Activated CD4-positive, alpha-beta T cell treated with anti-CD3 and anti-CD28 coated beads, Interleukin-2, amount 50 U/mL, for 48 hours (primary cell): ENCODE measurements at regions not wholly inside any gene's neighbourhood (a gene's known extent, or its start where the extent isn't known, plus 50 kb on each side); places are given as distances from the start of the nearest gene placed in this dataset.

ENCODE experiments used
- DNase-seq, 2 experiments: peaks; one replicate each; pipeline ENCODE4 v3.0.0-alpha.2; 2020

DNA sequence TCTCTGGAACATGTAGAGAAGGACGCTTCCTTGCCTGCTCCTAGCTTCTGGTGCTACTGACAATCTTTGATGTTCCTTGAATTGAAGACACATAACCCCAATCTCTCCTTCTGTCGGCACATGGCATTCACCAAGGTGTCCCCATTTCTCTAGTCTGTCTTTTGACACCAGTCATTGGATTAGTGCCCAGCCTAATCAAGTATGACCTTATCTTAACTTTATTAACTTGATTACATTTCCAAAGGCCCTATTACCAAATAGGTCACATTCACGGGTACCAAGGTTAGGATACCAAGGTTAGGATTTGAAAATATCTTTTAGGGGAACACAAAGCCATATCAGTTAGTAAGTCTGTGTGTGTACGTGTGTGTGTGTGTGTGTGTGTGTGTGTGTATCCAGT lies 377.9 kb downstream of the CMPK2 start:
- DNase-seq, result no peak

- DNase-seq, result no peak
Measured at GRCh38 chr2:6492573-6492972, 373.1 kb downstream of the CMPK2 start.

DNA sequence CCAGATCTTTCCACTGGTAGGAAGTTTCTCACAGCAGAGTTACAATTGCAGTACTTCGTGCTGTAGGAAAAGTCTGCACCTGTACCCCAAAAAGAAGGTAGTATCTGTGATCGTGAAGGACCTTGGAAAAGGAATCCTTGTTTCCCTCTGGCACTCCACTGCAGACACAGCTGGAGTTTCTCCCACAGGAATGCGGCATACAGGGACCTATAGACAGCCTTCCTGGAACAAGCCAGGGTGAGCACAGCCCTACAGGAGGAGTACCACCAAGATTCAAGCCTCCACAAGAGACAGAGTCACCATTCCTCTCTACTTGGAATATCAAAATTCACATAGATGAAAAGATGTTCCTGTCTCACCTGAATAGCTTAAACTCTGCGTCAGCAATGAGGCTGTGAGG lies 372.4 kb downstream of the CMPK2 start:
- DNase-seq, result no peak

DNA sequence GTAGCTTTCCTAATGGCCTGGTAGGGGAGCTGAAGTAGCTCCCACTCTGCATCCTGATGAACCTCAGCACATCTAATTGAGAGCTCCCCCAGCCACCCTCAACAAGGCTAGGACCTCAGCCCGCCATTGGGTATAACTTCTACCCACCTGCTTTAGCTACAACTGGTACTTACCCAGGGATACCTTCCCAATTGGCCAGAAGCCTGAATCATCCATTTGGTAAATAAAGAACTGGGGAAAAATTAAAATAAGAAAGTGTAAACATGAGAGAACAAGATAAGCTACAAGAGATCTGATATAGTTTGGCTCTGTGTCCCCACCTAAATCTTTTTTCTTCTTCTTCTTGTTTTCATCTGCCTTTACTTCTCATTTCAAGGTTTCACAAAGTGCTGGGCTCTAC lies 372.0 kb downstream of the CMPK2 start:
- DNase-seq, result no peak

DNA sequence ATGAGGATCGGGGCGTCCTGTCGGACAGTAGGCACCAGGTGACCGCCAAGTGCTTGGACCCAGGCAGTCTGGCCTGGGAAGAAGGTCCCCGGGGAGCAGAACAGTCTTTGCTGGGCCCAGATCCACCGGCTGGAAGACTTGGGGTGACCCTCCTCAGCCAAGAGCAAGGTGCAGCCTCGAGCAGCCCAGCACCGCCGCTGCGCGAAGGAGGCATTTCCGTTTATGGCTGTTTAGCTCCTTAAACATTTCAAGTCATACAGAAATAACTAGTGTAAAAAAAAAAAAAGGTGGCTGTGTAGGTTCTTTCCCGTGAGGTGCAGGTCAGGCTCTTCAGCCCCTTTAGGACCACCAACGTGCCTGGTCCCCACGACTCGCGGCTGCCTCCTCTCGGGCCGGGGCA lies 370.2 kb downstream of the CMPK2 start:
- DNase-seq, result no peak

DNA sequence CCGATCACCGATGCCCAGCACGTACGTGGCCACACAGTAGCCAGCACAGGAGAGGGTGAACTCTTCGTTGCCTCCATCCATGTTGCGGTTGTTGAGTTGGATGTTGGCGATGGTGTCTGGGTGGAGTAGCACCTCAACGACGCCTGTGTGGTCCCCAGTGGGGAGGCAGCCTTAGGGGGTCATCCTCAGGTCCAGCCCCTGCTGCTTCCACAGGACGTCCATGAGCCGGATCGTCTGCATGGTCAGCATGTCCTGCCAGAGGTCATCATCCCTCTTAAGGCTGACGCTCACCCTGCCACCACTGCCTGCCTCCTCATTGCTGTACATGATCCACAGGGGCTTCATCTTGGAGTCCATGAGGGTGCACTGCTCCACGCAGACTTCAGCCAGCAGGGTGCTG lies 369.3 kb downstream of the CMPK2 start:
- no peak for DNase-seq

DNA sequence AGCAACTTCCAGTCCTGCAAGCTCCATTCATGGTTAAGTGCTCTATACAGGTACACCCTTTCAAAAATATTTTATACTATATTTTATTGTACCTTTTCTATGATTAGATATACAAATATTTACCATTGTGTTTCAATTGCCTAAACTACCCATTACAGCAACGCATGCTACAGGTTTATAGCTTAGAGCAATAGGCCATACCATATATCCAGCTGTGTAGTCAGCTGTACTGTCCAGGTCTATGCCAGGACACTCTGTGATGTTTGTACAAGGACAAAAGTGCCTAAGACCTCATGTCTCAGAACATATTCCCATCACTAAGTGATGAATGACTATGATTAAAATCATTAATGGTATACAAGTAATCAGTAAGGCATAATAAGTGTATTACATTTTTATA lies 368.7 kb downstream of the CMPK2 start:
- no peak for DNase-seq

DNA sequence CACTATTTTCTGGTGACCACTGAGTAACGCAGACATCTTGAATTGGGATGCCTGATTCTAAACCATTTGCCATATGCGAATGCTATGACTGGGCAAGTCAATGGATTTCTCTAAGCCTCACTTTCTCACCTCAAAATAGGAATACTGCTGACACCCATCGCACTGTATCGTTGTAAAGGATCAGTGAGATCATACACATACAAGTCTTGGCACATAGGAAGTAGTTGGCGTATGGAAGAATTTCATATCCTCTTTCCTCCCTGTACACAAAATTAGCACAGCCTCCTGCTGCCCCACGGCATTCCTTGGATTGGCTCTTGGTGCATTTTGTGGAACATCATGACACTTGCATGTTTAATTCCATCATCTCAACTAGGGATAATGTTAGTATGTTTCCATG lies 366.9 kb downstream of the CMPK2 start:
- no peak for DNase-seq

DNA sequence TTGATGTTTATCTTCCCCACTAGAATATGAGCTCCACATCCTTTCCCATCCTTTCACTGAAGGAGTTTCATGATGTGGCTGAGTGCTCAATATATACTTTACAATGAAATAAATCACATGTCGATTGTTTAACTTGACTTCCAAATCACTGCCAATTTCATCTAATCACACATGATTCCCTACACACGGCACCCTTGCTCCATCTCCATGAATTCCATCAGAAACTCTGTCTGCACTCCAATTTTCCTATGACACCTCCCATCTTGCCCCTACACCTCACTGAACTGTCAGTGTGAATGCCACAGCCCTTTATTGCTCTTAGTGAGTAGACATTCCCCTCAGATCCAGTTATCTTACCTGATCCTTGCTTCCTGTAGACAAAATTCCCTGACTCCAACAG lies 366.0 kb downstream of the CMPK2 start:
- DNase-seq, result no peak

DNA sequence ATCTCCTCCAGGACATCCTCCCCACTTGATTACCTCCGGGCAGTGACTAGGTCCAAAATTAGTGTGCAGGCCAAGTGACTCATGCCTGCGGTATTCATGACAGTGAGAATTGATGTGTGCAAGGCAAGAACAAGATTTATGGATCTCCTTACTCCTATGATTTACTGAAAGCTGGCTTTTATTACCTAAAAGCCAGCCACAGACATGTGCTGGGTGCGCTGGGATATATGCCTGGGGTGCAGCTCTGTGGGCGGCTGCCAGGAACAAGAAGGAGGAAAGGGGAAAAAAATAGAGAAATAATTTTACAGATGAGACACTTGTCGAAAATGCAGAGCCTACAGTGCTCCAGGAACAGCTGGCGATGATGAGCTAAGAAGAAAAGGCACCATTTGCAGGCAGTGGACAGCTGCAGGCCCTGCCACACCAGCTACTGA lies 359.3 kb downstream of the CMPK2 start:
- no peak for DNase-seq

DNA sequence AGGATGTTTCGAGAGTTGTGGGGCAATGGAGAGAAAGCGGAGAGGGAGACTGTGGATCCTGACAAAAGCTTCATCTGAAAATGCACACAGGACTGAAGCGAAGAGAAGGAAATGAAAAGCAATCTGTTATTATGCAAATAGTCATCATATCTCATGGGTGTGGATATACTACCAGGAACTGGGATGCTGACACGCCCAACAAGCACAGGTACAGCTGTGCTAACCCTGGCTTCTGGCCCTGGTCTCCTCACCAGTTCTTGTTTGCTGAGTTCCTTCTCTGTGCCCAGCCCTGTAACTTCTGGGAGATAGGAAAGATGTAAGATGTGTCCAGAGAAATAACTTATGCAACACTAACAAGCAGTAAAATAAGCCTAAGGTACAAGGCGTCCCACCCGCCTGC lies 358.8 kb downstream of the CMPK2 start:
- no peak for DNase-seq

DNA sequence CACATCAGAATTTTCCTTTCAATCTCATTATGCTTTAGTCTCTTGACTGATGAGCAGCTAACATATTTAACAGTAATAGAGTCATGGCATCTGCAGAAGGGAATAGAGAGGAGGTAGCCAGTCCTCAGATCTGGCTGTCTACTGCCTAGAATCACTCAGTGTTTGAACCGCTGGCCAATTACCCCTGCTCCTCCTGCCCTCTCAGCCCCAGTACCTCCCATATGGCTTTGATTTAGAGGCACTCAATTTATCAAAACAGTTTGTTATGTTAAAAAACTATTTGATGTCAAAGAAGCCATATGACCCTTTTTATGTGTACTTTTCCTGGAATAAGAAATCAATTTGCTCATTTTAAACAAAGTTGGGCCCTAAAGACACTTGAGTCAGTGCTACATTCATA lies 355.2 kb downstream of the CMPK2 start:
- DNase-seq, result no peak

- DNase-seq, result no peak
Measured at GRCh38 chr2:6512589-6512988, 353.1 kb downstream of the CMPK2 start.

DNA sequence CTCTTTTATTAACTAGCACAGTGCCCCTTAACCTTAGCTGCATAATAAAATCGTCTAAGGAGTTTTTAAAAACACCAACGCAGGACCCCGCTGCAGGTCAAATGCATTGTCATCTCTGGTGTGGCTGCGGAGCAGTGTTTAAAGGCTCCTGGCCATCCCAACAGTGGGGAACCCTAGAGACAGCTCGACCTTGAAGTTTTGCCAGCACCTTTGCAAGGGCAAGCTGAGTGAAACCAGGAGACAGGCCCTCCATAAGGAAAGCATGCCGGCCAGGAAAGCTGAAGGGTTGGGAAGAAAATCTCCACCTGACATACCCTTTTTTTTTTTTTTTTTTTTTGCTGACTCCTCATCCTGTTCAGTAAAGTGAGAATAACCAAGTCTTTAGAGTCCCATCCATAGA lies 349.0 kb downstream of the CMPK2 start:
- DNase-seq, result no peak

DNA sequence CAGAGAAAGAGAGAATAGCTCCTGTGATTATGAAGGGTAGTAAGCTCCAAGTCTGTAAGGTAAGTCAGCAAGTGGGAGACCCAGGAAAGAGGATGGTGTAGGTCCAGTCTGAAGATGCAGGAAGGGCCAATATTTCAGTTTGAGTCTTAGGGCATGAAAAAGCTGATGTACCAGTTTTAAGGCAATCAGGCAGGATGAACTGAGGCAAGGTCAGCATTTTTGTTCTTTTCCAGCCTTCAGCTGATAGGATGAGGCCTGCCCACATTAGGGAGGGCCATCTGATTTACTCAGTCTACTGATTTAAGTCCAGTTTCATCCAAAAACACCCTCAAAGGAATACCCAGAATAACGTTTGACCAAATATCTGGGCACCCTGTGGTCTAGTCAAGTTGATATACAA lies 347.3 kb downstream of the CMPK2 start:
- no peak for DNase-seq

DNA sequence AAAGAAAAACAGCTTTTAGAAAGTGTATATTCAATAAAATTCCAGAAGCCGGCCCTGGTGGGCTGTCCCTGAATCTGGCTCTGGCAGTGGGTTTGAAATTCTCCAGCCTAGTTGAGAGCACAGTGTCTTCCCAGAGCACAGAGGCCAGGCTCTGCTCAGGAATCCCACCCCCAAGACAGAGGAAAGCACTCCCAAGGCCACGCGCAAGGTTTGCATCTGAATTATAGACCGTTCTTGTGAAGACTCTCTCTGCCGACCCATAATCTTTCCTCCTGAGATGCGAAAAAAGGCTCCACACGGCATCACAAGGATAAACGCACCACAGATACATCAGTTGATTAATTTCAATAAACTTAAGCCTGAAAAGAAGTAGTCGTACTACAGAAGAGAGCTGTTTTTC lies 342.2 kb downstream of the CMPK2 start:
- no peak for DNase-seq

DNA sequence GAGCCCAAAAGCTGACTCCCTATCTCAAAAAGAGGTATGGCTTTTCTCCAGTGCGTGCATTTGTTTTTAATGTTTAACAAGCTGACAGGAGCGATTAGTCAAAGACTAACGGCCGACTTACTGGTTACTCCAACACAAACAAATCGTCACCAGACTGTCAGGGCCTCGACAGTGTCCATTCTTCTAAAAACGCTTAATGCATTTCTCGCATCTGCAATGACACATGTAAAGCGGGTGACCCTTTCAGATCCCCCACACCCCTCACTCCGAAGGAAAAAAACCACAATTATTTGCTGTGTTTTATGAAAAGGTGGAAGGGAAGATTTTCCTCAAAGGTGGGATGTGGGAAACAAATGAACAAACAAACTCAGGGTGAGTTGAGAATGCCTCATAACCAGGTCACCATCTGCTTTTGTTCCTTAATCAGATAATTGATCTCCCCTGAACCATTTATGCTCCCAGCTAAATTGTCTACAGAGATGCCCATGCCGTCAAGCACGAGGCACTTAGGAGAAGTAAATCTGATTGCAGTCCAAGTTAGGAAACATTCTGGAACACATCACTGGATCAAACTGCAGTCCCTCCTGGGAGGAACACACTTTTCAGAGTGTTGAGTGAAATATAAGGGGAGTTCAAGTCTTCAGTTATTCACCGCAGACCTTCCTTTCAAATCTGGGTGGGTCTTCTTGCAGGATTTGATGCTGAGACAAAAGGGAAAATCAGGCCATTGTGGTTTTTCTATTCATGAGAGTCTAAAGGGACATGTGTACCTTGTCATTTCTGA lies 340.8 kb downstream of the CMPK2 start:
- no peak for DNase-seq

- no peak for DNase-seq
Measured at GRCh38 chr2:6525475-6525964, 340.2 kb downstream of the CMPK2 start.

DNA sequence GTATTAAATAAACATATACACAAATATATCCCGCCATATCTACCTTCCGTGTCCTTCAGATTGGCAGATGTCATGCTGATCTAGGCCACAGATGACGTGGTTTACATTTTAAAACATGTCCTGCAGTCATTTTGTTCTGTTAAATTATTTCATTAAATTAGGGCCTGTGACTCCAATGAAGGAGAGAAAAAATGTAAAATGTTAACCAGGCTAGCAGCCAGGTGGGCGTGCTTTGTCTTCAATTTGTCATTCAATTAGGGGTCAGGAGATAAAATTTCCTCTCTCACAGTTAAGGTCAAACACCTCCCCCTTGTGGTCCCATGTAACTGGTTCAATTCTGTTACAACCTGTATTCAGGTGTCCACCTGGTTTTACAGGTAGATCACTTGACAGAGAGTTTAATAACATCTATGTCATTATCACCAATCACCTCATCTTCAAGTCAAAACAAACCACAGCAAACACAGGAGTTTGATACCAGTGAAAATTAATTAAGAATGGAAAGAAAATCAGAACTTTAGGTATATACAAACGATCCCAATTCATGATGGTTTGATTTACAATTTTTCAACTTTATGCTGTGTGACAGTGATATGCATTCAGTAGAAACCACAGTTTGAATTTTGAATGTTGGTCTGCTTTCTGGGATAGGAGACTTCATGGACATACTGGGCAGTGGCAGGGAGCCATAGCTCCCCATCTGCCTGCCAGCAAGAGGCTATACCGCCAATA lies 339.4 kb downstream of the CMPK2 start:
- no peak for DNase-seq

- DNase-seq, result no peak
Measured at GRCh38 chr2:6531304-6531703, 334.4 kb downstream of the CMPK2 start.

GRCh38 chr2:6535572-6535971 lies 330.1 kb downstream of the CMPK2 start:
- no peak for DNase-seq

DNA sequence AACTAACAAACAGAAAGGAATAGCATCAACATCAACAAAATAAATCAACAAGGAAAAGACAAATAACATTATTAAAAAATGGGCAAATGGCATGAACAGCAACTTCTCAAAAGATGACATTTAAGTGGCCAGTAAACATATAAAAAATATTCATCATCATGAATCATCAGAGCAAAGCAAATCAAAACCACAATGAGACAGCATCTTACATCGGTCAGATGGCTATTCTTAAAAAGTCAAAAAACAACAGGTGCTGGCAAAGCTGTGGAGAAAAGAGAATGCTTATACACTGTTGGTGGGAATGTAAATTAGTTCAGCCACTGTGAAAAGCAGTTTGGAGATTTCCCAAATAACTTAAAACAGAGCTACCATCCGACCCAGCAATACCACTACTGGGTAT lies 327.1 kb downstream of the CMPK2 start:
- DNase-seq, result no peak

- DNase-seq, result no peak
Measured at GRCh38 chr2:6545336-6545735, 320.4 kb downstream of the CMPK2 start.

GRCh38 chr2:6545795-6546194 lies 319.9 kb downstream of the CMPK2 start:
- DNase-seq, result no peak

DNA sequence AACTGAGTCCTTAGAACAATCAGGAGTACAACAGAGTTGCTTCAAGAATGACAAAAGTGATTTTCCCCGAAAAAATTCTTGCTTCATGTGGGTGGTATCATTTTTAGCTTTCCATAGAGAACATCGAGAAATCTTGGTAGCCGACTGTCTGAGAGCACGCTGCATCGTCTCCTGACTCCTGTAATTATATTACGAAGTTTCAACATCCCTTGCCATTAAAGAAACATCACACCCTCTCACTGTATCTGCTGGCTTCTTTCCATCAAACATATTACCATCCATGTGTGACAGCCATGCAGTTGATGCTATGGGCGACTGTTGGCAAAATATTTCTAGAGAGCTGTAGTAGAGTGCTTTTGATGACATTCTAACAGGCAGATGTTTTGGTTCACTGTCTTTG lies 311.2 kb downstream of the CMPK2 start:
- no peak for DNase-seq
